H1 (cell line): ENCODE measurements at regions not wholly inside any gene's neighbourhood (a gene's known extent, or its start where the extent isn't known, plus 50 kb on each side); places are given as distances from the start of the nearest gene placed in this dataset.

Experiments used
- CTCF ChIA-PET: fragments of 300-600 bp; sonication (Branson Sonifier 250); formaldehyde crosslinking; loops from one replicate; lab custom pipeline; 2021; ENCODE audit not compliant: partially characterized antibody; lab: Charles Lee
- POLR2A ChIA-PET: fragments of 300-600 bp; sonication (Branson Sonifier 250); formaldehyde crosslinking; loops from one replicate; lab custom pipeline; 2021; ENCODE audit warnings: inconsistent platforms; ENCODE audit not compliant: partially characterized antibody; lab: Charles Lee
- DNase-seq, 2 experiments: peaks; one replicate each; pipeline versions ENCODE4 v3.0.0 to v3.0.0-alpha.2; 2010 to 2022; ENCODE audit warnings: low spot score in 2 of 2, low read depth in 1 of 2, mixed read lengths in 1 of 2
- FAIRE-seq: peaks from 2 replicates; lab custom pipeline; 2011; peaks lifted over from hg19 to GRCh38; lab: Jason Lieb, UNC
- H2AFZ ChIP-seq: 2 replicates; pipeline ENCODE4 v1.8.1; 2012; ENCODE audit warnings: low read length, inconsistent platforms
- H2AK5ac ChIP-seq: 2 replicates; pipeline ENCODE4 v1.6.1; 2013; ENCODE audit warnings: low read depth, low read length
- H2BK120ac ChIP-seq: replicated peaks from 2 replicates; pipeline ENCODE3; 2013; ENCODE audit warnings: low read depth, low read length, inconsistent platforms
- H2BK12ac ChIP-seq: 2 replicates; pipeline ENCODE4 v1.6.1; 2013; ENCODE audit warnings: low read depth, low read length
- H2BK15ac ChIP-seq: 2 replicates; pipeline ENCODE4 v1.6.1; 2013; ENCODE audit warnings: low read length
- H2BK20ac ChIP-seq: 2 replicates; pipeline ENCODE4 v1.6.1; 2013; ENCODE audit warnings: low read length
- H2BK5ac ChIP-seq: 2 replicates; pipeline ENCODE4 v1.6.1; 2013; ENCODE audit warnings: low read depth, low read length
- H3K14ac ChIP-seq: 2 replicates; pipeline ENCODE4 v1.6.1; 2013; ENCODE audit warnings: inconsistent platforms; ENCODE audit not compliant: insufficient read length
- H3K18ac ChIP-seq: 2 replicates; pipeline ENCODE4 v1.6.1; 2013; ENCODE audit warnings: low read length; ENCODE audit errors: extremely low read depth
- H3K23ac ChIP-seq: 2 replicates; pipeline ENCODE4 v1.6.1; 2013; ENCODE audit warnings: inconsistent platforms; ENCODE audit not compliant: insufficient read length
- H3K23me2 ChIP-seq: 2 replicates; pipeline ENCODE4 v1.6.1; 2013; ENCODE audit warnings: low read depth, low read length
- H3K27ac ChIP-seq: 2 replicates; pipeline ENCODE4 v1.6.1; 2011; ENCODE audit warnings: low read depth, low read length, inconsistent platforms
- H3K27me3 ChIP-seq, 4 experiments: replicated peaks in 1 of 4; 1 replicate in 1 of 4; 2 replicates in 3 of 4; pipeline versions ENCODE4 v1.6.1 to v1.8.1; 2011 to 2013; ENCODE audit warnings: low read length in 3 of 4, mild to moderate bottlenecking in 3 of 4, inconsistent platforms in 2 of 4, mixed read lengths in 2 of 4, moderate library complexity in 1 of 4; ENCODE audit not compliant: control insufficient read depth in 3 of 4, insufficient read depth in 3 of 4; ENCODE audit errors: extremely low read depth in 1 of 4
- H3K36me3 ChIP-seq, 4 experiments: 2 replicates each; pipeline versions ENCODE4 v1.6.1 to v1.8.1; 2011 to 2013; ENCODE audit warnings: mild to moderate bottlenecking in 4 of 4, low read length in 3 of 4, moderate library complexity in 2 of 4, control low read depth in 1 of 4, inconsistent platforms in 1 of 4; ENCODE audit not compliant: insufficient read depth in 4 of 4, control insufficient read depth in 2 of 4
- H3K4ac ChIP-seq: replicated peaks from 2 replicates; pipeline ENCODE3; 2013; ENCODE audit warnings: low read length, low read depth, mixed read lengths, inconsistent platforms; ENCODE audit not compliant: insufficient read length
- H3K4me1 ChIP-seq, 4 experiments: replicated peaks in 1 of 4; 1 replicate in 1 of 4; 2 replicates in 3 of 4; pipeline versions ENCODE4 v1.6.1 to v1.8.1; 2011 to 2013; ENCODE audit warnings: low read length in 3 of 4, inconsistent platforms in 2 of 4, mixed read lengths in 1 of 4; ENCODE audit not compliant: insufficient read depth in 4 of 4, control insufficient read depth in 3 of 4
- H3K4me2 ChIP-seq, 2 experiments: 2 replicates each; pipeline versions ENCODE4 v1.6.1 to v1.8.1; 2011 to 2013; ENCODE audit warnings: low read depth in 2 of 2, low read length in 2 of 2, control low read depth in 1 of 2, inconsistent platforms in 1 of 2, mild to moderate bottlenecking in 1 of 2; ENCODE audit not compliant: insufficient read depth in 1 of 2
- H3K4me3 ChIP-seq, 4 experiments: fragments of 200-600, 300-600 bp in 1 of 4; sonication (generic), shearing (Covaris generic), sonication (Bioruptor Twin) in 1 of 4; 2 replicates each; pipeline versions ENCODE4 v1.5.1 to v1.8.1; 2011 to 2016; ENCODE audit warnings: low read length in 4 of 4, low read depth in 3 of 4, control low read depth in 2 of 4, inconsistent platforms in 2 of 4, mild to moderate bottlenecking in 2 of 4, mixed read lengths in 1 of 4, moderate library complexity in 1 of 4; ENCODE audit not compliant: insufficient read depth in 2 of 4; ENCODE audit errors: extremely low read depth in 1 of 4
- H3K56ac ChIP-seq: replicated peaks from 2 replicates; pipeline ENCODE3; 2013; ENCODE audit warnings: low read depth, mild to moderate bottlenecking, mixed read lengths, low read length, inconsistent platforms; ENCODE audit not compliant: insufficient read length
- H3K79me1 ChIP-seq: 2 replicates; pipeline ENCODE4 v1.6.1; 2013; ENCODE audit warnings: low read depth, low read length, control low read depth
- H3K79me2 ChIP-seq, 2 experiments: 2 replicates each; pipeline versions ENCODE4 v1.6.1 to v1.8.1; 2012 to 2013; ENCODE audit warnings: low read length in 2 of 2, mild to moderate bottlenecking in 2 of 2, inconsistent platforms in 1 of 2; ENCODE audit not compliant: insufficient read depth in 2 of 2, control insufficient read depth in 1 of 2
- H3K9ac ChIP-seq, 4 experiments: replicated peaks in 1 of 4; 1 replicate in 1 of 4; 2 replicates in 3 of 4; pipeline versions ENCODE4 v1.6.1 to v1.8.1; 2011 to 2013; ENCODE audit warnings: low read depth in 3 of 4, low read length in 3 of 4, control low read depth in 2 of 4, mild to moderate bottlenecking in 2 of 4, moderate library complexity in 2 of 4, inconsistent platforms in 1 of 4; ENCODE audit errors: extremely low read depth in 1 of 4
- H3K9me3 ChIP-seq, 2 experiments: 2 replicates each; pipeline versions ENCODE4 v1.6.1 to v1.8.1; 2012 to 2013; ENCODE audit warnings: mild to moderate bottlenecking in 2 of 2, moderate library complexity in 2 of 2, control low read depth in 1 of 2, inconsistent platforms in 1 of 2, low read depth in 1 of 2, low read length in 1 of 2, mixed read lengths in 1 of 2; ENCODE audit not compliant: insufficient read depth in 2 of 2
- H4K20me1 ChIP-seq, 2 experiments: replicated peaks in 1 of 2; 2 replicates each; pipeline versions ENCODE3 to v1.8.1; 2011 to 2013; ENCODE audit warnings: inconsistent platforms in 2 of 2, low read length in 2 of 2, mild to moderate bottlenecking in 1 of 2; ENCODE audit not compliant: insufficient read depth in 2 of 2, control insufficient read depth in 1 of 2
- H4K5ac ChIP-seq: 2 replicates; pipeline ENCODE4 v1.6.1; 2013; ENCODE audit warnings: low read length, low read depth, mixed read lengths, inconsistent platforms; ENCODE audit not compliant: insufficient read length
- H4K8ac ChIP-seq: 2 replicates; pipeline ENCODE4 v1.8.0; 2013; ENCODE audit warnings: mild to moderate bottlenecking, moderate library complexity, low read length, inconsistent platforms; ENCODE audit not compliant: insufficient read depth; ENCODE audit errors: extremely low read depth
- H4K91ac ChIP-seq: replicated peaks from 2 replicates; pipeline ENCODE3; 2013; ENCODE audit warnings: low read length, mixed read lengths, inconsistent platforms; ENCODE audit not compliant: insufficient read length
- ASH2L ChIP-seq: fragments of 200-600, 300-600 bp; sonication (generic); IDR thresholded peaks from one replicate; pipeline ENCODE4 v1.7.1; 2017; ENCODE audit warnings: low read length
- BCL11A ChIP-seq, 2 experiments: IDR thresholded peaks; one replicate each; pipeline ENCODE4 v1.6.1; 2011; ENCODE audit warnings: low read depth in 2 of 2, low read length in 2 of 2, mild to moderate bottlenecking in 2 of 2
- GTF2F1 ChIP-seq: IDR thresholded peaks from 2 replicates; pipeline ENCODE4 v1.6.1; 2012; ENCODE audit warnings: low read depth, low read length, improper control_type of control experiment, borderline replicate concordance
- HDAC6 ChIP-seq: IDR thresholded peaks from one replicate; pipeline ENCODE4 v1.7.1; 2012; ENCODE audit warnings: low read depth, mild to moderate bottlenecking, inconsistent platforms, low read length, moderate library complexity
- MAX ChIP-seq: IDR thresholded peaks from 2 replicates; pipeline ENCODE4 v1.6.1; 2012; ENCODE audit warnings: inconsistent platforms
- RBBP5 ChIP-seq: IDR thresholded peaks from 2 replicates; pipeline ENCODE4 v1.7.1; 2012; ENCODE audit warnings: low read depth, mild to moderate bottlenecking, inconsistent platforms, low read length, moderate library complexity, borderline replicate concordance
- RFX5 ChIP-seq: IDR thresholded peaks from 2 replicates; pipeline ENCODE4 v1.6.1; 2011; ENCODE audit warnings: low read depth, low read length, improper control_type of control experiment, borderline replicate concordance
- SAP30 ChIP-seq: fragments of 300-600 bp; sonication (generic); IDR thresholded peaks from 2 replicates; pipeline ENCODE4 v1.7.1; 2012; ENCODE audit warnings: low read length, moderate library complexity, mild to moderate bottlenecking, inconsistent platforms; ENCODE audit not compliant: insufficient read depth, insufficient replicate concordance
- SIX5 ChIP-seq: IDR thresholded peaks from 2 replicates; pipeline ENCODE4 v1.6.1; 2011; ENCODE audit warnings: mild to moderate bottlenecking, low read depth, low read length
- TAF7 ChIP-seq: optimal IDR thresholded peaks from 2 replicates; pipeline ENCODE3; 2011; ENCODE audit warnings: low read depth, mild to moderate bottlenecking, inconsistent platforms, low read length, moderate library complexity, borderline replicate concordance
- YY1 ChIP-seq: IDR thresholded peaks from 2 replicates; pipeline ENCODE4 v1.6.1; 2011; ENCODE audit warnings: low read depth, mild to moderate bottlenecking, low read length

GRCh38 chr13:34878329-34878728, 63.7 kb upstream of the NBEA start:
- ChIA-PET CTCF (no interaction called here), POLR2A (no interaction called here)
- no peak overlapping the region for H3K9ac ChIP-seq
- no peak overlapping the region for H3K14ac ChIP-seq
- DNase-seq, result no peak
- no peak overlapping the region for H2BK15ac ChIP-seq
- no peak overlapping the region for H3K18ac ChIP-seq
- no peak overlapping the region for H2BK120ac ChIP-seq
- FAIRE-seq, result no peak
- no peak overlapping the region for H3K56ac ChIP-seq
- no peaks in the 10 kb centered on the region for H3K36me3 ChIP-seq
- no peak overlapping the region for H2BK20ac ChIP-seq
- TF ChIP-seq HDAC6, result no peak
- TF ChIP-seq ASH2L, result no peak
- TF ChIP-seq RFX5, result no peak
- TF ChIP-seq BCL11A (IDR thresholded peaks at IDR 0.05; ENCODE audit: low read depth in 2 of 2, low read length in 2 of 2), result no peak
- no peak for TF ChIP-seq RBBP5
- no peak for TF ChIP-seq YY1
- no peak for TF ChIP-seq TAF7
- TF ChIP-seq SAP30, result no peak
- TF ChIP-seq MAX, result no peak
- no peak for TF ChIP-seq SIX5
- TF ChIP-seq GTF2F1, result no peak
- H2BK12ac ChIP-seq, result no peak overlapping the region
- no peak overlapping the region for H4K8ac ChIP-seq
- H3K79me2 ChIP-seq, result no peaks in the 10 kb centered on the region
- no peak overlapping the region for H2BK5ac ChIP-seq
- no peak overlapping the region for H3K27ac ChIP-seq
- no peak overlapping the region for H4K91ac ChIP-seq
- H3K23ac ChIP-seq, result no peak overlapping the region
- H3K4ac ChIP-seq, result no peak overlapping the region
- no peaks in the 10 kb centered on the region for H3K27me3 ChIP-seq
- H2AK5ac ChIP-seq, result no peak overlapping the region
- H4K5ac ChIP-seq, result no peak overlapping the region
- no peaks in the 10 kb centered on the region for H4K20me1 ChIP-seq
- no peaks in the 10 kb centered on the region for H3K79me1 ChIP-seq
- no peaks in the 10 kb centered on the region for H3K23me2 ChIP-seq
- H3K4me1 ChIP-seq, result no peaks in the 10 kb centered on the region; a peak in 1 of 7 replicates
- H3K9me3 ChIP-seq, result no peaks in the 10 kb centered on the region
- H2AFZ ChIP-seq, result no peak overlapping the region
- H3K4me2 ChIP-seq, result no peak overlapping the region
- no peak overlapping the region for H3K4me3 ChIP-seq
